HepG2 (cell line): ENCODE measurements at regions not wholly inside any gene's neighbourhood (a gene's known extent, or its start where the extent isn't known, plus 50 kb on each side); places are given as distances from the start of the nearest gene placed in this dataset.

Experiments used
- ATAC-seq: fragments of 200-7000 bp; cut with Tn5 transposase; 3 replicates; pipeline ENCODE4 v1.9.1; 2020; ENCODE audit warnings: mild to moderate bottlenecking, moderate library complexity
- BruUV-seq: library from RNA; stranded (reverse); fragments of 400-500 nt; replicated peaks from 2 replicates; lab custom pipeline; 2021; lab: Mats Ljungman, UMichigan
- CTCF ChIA-PET: fragments of 300-600 bp; formaldehyde crosslinking; extraction: SDS; loops from one replicate; lab custom pipeline; 2021; ENCODE audit warnings: low total read pairs, inconsistent platforms, low intra/inter-chr PET ratio; lab: Yijun Ruan, JAX
- POLR2A ChIA-PET: fragments of 350-600 bp; sonication (Branson Sonifier 250); formaldehyde crosslinking; loops from one replicate; lab custom pipeline; 2020; ENCODE audit warnings: antibody characterized with exemption, inconsistent platforms; lab: Yijun Ruan, JAX
- DNase-seq: peaks from one replicate; pipeline ENCODE4 v3.0.0-alpha.2; 2015; ENCODE audit warnings: low spot score
- FAIRE-seq: peaks from 3 replicates; lab custom pipeline; 2011; peaks lifted over from hg19 to GRCh38; lab: Jason Lieb, UNC
- H2AFZ ChIP-seq: one replicate; pipeline ENCODE4 v1.6.1; 2011; ENCODE audit warnings: low read length, inconsistent platforms
- H3K27ac ChIP-seq: fragments of 300-600 bp; 3 replicates; pipeline ENCODE4 v1.8.0; 2011; ENCODE audit warnings: mixed run types, mild to moderate bottlenecking, mixed read lengths, low read length, inconsistent platforms; ENCODE audit not compliant: insufficient read depth; ENCODE audit errors: extremely low read length
- H3K27me3 ChIP-seq, 2 experiments: fragments of 200-600 bp in 1 of 2; 2 replicates in 1 of 2; 3 replicates in 1 of 2; pipeline versions ENCODE4 v1.6.0 to v1.8.0; 2011; ENCODE audit warnings: low read length in 2 of 2, mild to moderate bottlenecking in 2 of 2, moderate library complexity in 2 of 2, inconsistent platforms in 1 of 2; ENCODE audit not compliant: insufficient read depth in 2 of 2, control insufficient read depth in 1 of 2
- H3K36me3 ChIP-seq, 2 experiments: fragments of 200-600 bp in 1 of 2; replicated peaks in 1 of 2; 2 replicates in 1 of 2; 3 replicates in 1 of 2; pipeline versions ENCODE4 v1.5.1 to v1.8.0; 2011; ENCODE audit warnings: low read length in 2 of 2, inconsistent platforms in 1 of 2; ENCODE audit not compliant: insufficient read depth in 2 of 2, control insufficient read depth in 1 of 2
- H3K4me1 ChIP-seq: 2 replicates; pipeline ENCODE4 v1.5.1; 2012; ENCODE audit warnings: low read length, inconsistent platforms; ENCODE audit not compliant: insufficient read depth
- H3K4me2 ChIP-seq: 2 replicates; pipeline ENCODE4 v1.6.0; 2011; ENCODE audit warnings: low read depth, low read length, inconsistent platforms
- H3K4me3 ChIP-seq, 3 experiments: fragments of 200-600 bp in 1 of 3; sonication (generic), shearing (Covaris generic) in 1 of 3; replicated peaks in 1 of 3; 2 replicates each; pipeline ENCODE4 v1.5.1; 2011 to 2016; ENCODE audit warnings: low read length in 3 of 3, inconsistent platforms in 2 of 3, low read depth in 2 of 3, mild to moderate bottlenecking in 2 of 3, control low read depth in 1 of 3, mixed read lengths in 1 of 3; ENCODE audit not compliant: insufficient read depth in 1 of 3
- H3K79me2 ChIP-seq: one replicate; pipeline ENCODE4 v1.6.1; 2011; ENCODE audit warnings: low read length, inconsistent platforms; ENCODE audit not compliant: insufficient read depth
- H3K9ac ChIP-seq: 2 replicates; pipeline ENCODE4 v1.6.0; 2011; ENCODE audit warnings: mild to moderate bottlenecking, low read depth, low read length, inconsistent platforms; ENCODE audit not compliant: insufficient read depth
- H3K9me3 ChIP-seq: 2 replicates; pipeline ENCODE4 v1.5.1; 2012; ENCODE audit warnings: mild to moderate bottlenecking, low read length
- H4K20me1 ChIP-seq: 2 replicates; pipeline ENCODE4 v1.6.0; 2011; ENCODE audit warnings: inconsistent platforms, mild to moderate bottlenecking, low read length, moderate library complexity; ENCODE audit not compliant: insufficient read depth
- ARHGAP35 ChIP-seq: sonication (generic); formaldehyde crosslinking; IDR thresholded peaks from 2 replicates; pipeline ENCODE4 v1.9.0; 2022; ENCODE audit warnings: mild to moderate bottlenecking, inconsistent platforms, moderate library complexity, missing genetic modification reagents, borderline replicate concordance
- CBX1 ChIP-seq: IDR thresholded peaks from one replicate; pipeline ENCODE4 v1.6.1; 2016; ENCODE audit warnings: antibody characterized with exemption, low read depth
- CBX5 ChIP-seq: sonication (generic); formaldehyde crosslinking; IDR thresholded peaks from 2 replicates; pipeline ENCODE4 v1.4.0; 2020; ENCODE audit warnings: missing genetic modification reagents, borderline replicate concordance
- MAFF ChIP-seq: IDR thresholded peaks from 2 replicates; pipeline ENCODE4 v1.6.1; 2011; ENCODE audit warnings: low read depth, low read length, improper control_type of control experiment
- MAFK ChIP-seq, 2 experiments: IDR thresholded peaks in 1 of 2; conservative IDR thresholded peaks in 1 of 2; 2 replicates each; pipeline ENCODE4 v1.6.1; 2011; ENCODE audit warnings: improper control_type of control experiment in 2 of 2, low read length in 2 of 2
- SETDB1 ChIP-seq: sonication (generic); formaldehyde crosslinking; IDR thresholded peaks from 2 replicates; pipeline ENCODE4 v1.5.1; 2020; ENCODE audit warnings: missing genetic modification reagents, mild to moderate bottlenecking, borderline replicate concordance
- TBX2 ChIP-seq: sonication (generic); formaldehyde crosslinking; IDR thresholded peaks from 2 replicates; pipeline ENCODE4 v1.5.0; 2020; ENCODE audit warnings: missing genetic modification reagents, mild to moderate bottlenecking, borderline replicate concordance
- XRCC5 ChIP-seq: fragments of 200-400 bp; formaldehyde crosslinking; optimal IDR thresholded peaks from 2 replicates; pipeline ENCODE3; 2017; ENCODE audit warnings: mild to moderate bottlenecking, low read length
- ZBTB7A ChIP-seq: sonication (generic); formaldehyde crosslinking; IDR thresholded peaks from 2 replicates; pipeline ENCODE4 v1.8.0; 2022; ENCODE audit warnings: mild to moderate bottlenecking, missing genetic modification reagents
- ZNF280D ChIP-seq: sonication (generic); formaldehyde crosslinking; IDR thresholded peaks from 2 replicates; pipeline ENCODE4 v1.5.1; 2020; ENCODE audit warnings: mild to moderate bottlenecking, missing genetic modification reagents
- ZNF629 ChIP-seq: sonication (generic); formaldehyde crosslinking; conservative IDR thresholded peaks from 2 replicates; pipeline ENCODE4 v1.5.0; 2020; ENCODE audit warnings: missing genetic modification reagents
- ZNF704 ChIP-seq: sonication (generic); formaldehyde crosslinking; IDR thresholded peaks from 2 replicates; pipeline ENCODE4 v1.8.1; 2023; ENCODE audit warnings: mild to moderate bottlenecking, inconsistent platforms, moderate library complexity, missing genetic modification reagents, borderline replicate concordance
- WGBS: methylation state at CpG from one replicate; pipeline ENCODE4 v1.1.6; 2017; ENCODE audit warnings: low lambda C conversion rate; 5-methylcytosine and 5-hydroxymethylcytosine counted together
- in situ Hi-C: cut with HindIII; loops from 2 replicates; pipeline ENCODE4 v1.10.0; 2017; ENCODE audit warnings: low pct_unique_long_range_greater_than_20kb; ENCODE audit not compliant: extremely low pct_ligation_motif_present
- intact Hi-C: fragments of 100-400 bp; cut with micrococcal nuclease; formaldehyde crosslinking; loops from one replicate; pipeline ENCODE4 v1.10.0; 2022; ENCODE audit not compliant: unreplicated experiment

DNA sequence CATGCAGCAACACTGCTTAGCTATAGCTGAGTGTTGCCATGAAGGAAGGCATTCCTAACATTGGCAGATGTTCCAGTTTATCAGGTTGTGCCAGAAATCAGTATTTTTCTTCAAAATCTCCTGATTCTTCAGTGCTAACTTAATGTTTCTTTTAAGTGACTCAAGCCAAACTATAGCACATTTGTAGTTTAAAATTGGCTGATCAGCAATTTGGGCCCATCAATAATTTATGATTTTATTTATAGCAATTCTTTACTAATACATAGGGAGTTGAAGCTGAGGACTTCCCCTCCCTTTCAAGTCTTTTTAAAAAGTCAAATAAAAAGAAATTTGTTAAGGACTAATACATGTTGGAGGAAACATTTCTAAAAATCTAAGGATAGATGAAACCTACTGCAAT, 383.8 kb upstream of the KHDRBS2 start:
- Histone ChIP-seq H3K4me1 (no peaks in the 10 kb centered on the region), H3K4me2 (no peak overlapping the region), H3K27me3 (no peaks in the 10 kb centered on the region), H3K4me3 (no peak overlapping the region), H3K9me3 (no peaks in the 10 kb centered on the region), H3K9ac (no peak overlapping the region), H3K27ac (no peak overlapping the region), H2AFZ (no peak overlapping the region), H4K20me1 (no peaks in the 10 kb centered on the region), H3K36me3 (no peaks in the 10 kb centered on the region), H3K79me2 (no peaks in the 10 kb centered on the region)
- POLR2A ChIA-PET: no interaction called here
- in situ Hi-C loops: no loop called here
- no peak for DNase-seq
- intact Hi-C loops: no loop called here
- no TSS peak for BruUV-seq
- ATAC-seq: no peak
- no peak for TF ChIP-seq ZNF629 (CRISPR knock-in tag)
- TF ChIP-seq MAFK (conservative IDR thresholded peaks at IDR 0.05 in 1 of 2, IDR thresholded peaks at IDR 0.05 in 1 of 2; ENCODE audit: low read length in 2 of 2): peak; percentile 66 to 67
- peak; percentile 22; the same call in 1 of the 2 replicates for TF ChIP-seq MAFF
- CTCF ChIA-PET: no interaction called here
- no peak for FAIRE-seq

- FAIRE-seq: no peak
- no peak overlapping the region for H3K4me3 ChIP-seq
- H2AFZ ChIP-seq: no peak overlapping the region
- no peak overlapping the region for H3K27ac ChIP-seq
- H3K79me2 ChIP-seq: no peaks in the 10 kb centered on the region
- intact Hi-C loops (no loop called here), in situ Hi-C loops (no loop called here)
- no peak for DNase-seq
- H3K4me2 ChIP-seq: no peak overlapping the region
- no peaks in the 10 kb centered on the region for H3K27me3 ChIP-seq
- H4K20me1 ChIP-seq: no peaks in the 10 kb centered on the region
- H3K4me1 ChIP-seq: no peaks in the 10 kb centered on the region
- no peaks in the 10 kb centered on the region for H3K36me3 ChIP-seq
- CTCF ChIA-PET: no interaction called here
- no TSS peak for BruUV-seq
- H3K9ac ChIP-seq: no peak overlapping the region
- ATAC-seq: no peak
- peaks cover 73% of the 10 kb centered on the region for H3K9me3 ChIP-seq
- WGBS: 0% methylated on average over 2 of the region's 2 CpGs
- POLR2A ChIA-PET: no interaction called here
- peak; percentile 69 for TF ChIP-seq XRCC5
- TF ChIP-seq ZNF704 (CRISPR knock-in tag): no peak
- TF ChIP-seq CBX1: peak; percentile 82
- peak; percentile 85; the same call in 1 of the 2 replicates for TF ChIP-seq ZNF280D (CRISPR knock-in tag)
- TF ChIP-seq ZBTB7A (CRISPR knock-in tag): no peak
- no peak for TF ChIP-seq TBX2
- peak; percentile 88 for TF ChIP-seq SETDB1
- TF ChIP-seq CBX5 (CRISPR knock-in tag): 0 out of 2 replicates have a peak, but pooled peaks have one; percentile 40
- no peak for TF ChIP-seq ARHGAP35
Observed at GRCh38 chr6:62652692-62653328, 366.8 kb upstream of the KHDRBS2 start.
